AG09309 (cell line): ENCODE measurements at regions not wholly inside any gene's neighbourhood (a gene's known extent, or its start where the extent isn't known, plus 50 kb on each side); places are given as distances from the start of the nearest gene placed in this dataset.
"Not testable (repeated sequence)": the region's sequence is repeated elsewhere in the genome, so short reads cannot be mapped to it uniquely, and the experiment has no call there.

Experiments used
- DNase-seq: peaks from one replicate; pipeline ENCODE4 v3.0.0-alpha.2; 2010; ENCODE audit warnings: low read depth
- H3K4me3 ChIP-seq: 2 replicates; pipeline ENCODE4 v1.5.1; 2011; ENCODE audit warnings: mild to moderate bottlenecking, low read depth, low read length, moderate library complexity; ENCODE audit not compliant: control insufficient read depth
- TF ChIP-seq, protein P1 (sequence below): IDR thresholded peaks from 2 replicates; pipeline ENCODE4 v1.5.1; 2011; ENCODE audit warnings: mild to moderate bottlenecking, low read depth, low read length, inconsistent platforms; ENCODE audit not compliant: insufficient read depth, control insufficient read depth; ENCODE audit errors: missing control alignments

DNA sequence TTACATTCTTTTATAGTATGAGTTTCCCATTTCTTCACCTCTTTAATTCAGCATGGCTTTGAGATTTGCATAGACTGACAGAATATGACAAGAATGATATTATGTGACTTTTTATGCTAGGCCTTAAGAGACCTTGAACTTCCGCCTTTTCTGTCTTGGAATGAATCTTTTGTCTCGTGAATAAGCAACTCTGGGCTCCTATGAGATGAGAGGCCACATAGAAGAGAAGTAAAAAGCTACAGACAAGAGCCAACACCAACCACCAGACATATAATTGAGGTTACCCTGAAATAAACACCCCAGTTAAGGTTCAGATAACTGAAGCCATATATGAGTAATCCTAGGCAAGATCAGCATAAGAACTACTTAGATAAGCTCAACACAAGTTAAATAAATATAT, 600.8 kb downstream of the MEI4 start:
- DNase-seq: no peak
- TF ChIP-seq, protein P1, sequence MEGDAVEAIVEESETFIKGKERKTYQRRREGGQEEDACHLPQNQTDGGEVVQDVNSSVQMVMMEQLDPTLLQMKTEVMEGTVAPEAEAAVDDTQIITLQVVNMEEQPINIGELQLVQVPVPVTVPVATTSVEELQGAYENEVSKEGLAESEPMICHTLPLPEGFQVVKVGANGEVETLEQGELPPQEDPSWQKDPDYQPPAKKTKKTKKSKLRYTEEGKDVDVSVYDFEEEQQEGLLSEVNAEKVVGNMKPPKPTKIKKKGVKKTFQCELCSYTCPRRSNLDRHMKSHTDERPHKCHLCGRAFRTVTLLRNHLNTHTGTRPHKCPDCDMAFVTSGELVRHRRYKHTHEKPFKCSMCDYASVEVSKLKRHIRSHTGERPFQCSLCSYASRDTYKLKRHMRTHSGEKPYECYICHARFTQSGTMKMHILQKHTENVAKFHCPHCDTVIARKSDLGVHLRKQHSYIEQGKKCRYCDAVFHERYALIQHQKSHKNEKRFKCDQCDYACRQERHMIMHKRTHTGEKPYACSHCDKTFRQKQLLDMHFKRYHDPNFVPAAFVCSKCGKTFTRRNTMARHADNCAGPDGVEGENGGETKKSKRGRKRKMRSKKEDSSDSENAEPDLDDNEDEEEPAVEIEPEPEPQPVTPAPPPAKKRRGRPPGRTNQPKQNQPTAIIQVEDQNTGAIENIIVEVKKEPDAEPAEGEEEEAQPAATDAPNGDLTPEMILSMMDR: no peak
- no peak overlapping the region for H3K4me3 ChIP-seq

GRCh38 chr6:78259935-78260334, 607.1 kb downstream of the MEI4 start:
- no peak overlapping the region for H3K4me3 ChIP-seq
- no peak for DNase-seq
- TF ChIP-seq, protein P1: no peak

DNA sequence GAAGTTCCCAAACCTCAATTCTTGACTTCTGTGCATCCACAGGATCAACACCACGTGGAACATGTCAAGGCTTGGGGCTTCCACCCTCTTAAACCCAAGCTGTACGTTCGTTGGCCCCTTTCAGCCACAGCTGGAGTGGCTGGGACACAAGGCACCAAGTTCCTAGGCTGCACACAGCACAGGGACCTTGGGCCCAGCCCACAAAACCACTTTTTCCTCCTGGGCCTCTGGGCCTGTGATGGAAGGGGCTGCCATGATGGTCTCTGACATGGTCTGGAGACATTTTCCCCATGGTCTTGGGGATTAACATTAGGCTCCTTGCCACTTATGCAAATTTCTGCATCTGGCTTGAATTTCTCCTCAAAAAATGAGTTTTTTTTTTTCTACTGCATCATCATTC, 606.9 kb upstream of the IRAK1BP1 start:
- H3K4me3 ChIP-seq, DNase-seq: not testable (repeated sequence)

GRCh38 chr6:78268591-78269452, 598.5 kb upstream of the IRAK1BP1 start:
- TF ChIP-seq, protein P1: no peak
- H3K4me3 ChIP-seq: no peak overlapping the region
- no peak for DNase-seq

GRCh38 chr6:78300885-78301284, 566.5 kb upstream of the IRAK1BP1 start:
- DNase-seq: no peak
- TF ChIP-seq, protein P1: no peak
- no peak overlapping the region for H3K4me3 ChIP-seq

GRCh38 chr6:78302411-78302810, 564.9 kb upstream of the IRAK1BP1 start:
- H3K4me3 ChIP-seq: no peak overlapping the region
- DNase-seq: no peak
- TF ChIP-seq, protein P1: no peak

- H3K4me3 ChIP-seq: no peak overlapping the region
- DNase-seq: no peak
- TF ChIP-seq, protein P1: no peak
These were observed 559.3 kb upstream of the IRAK1BP1 start for GRCh38 chr6:78308025-78308424.
